ENCODE measurements at regions not wholly inside any gene's neighbourhood (a gene's known extent, or its start where the extent isn't known, plus 50 kb on each side); places are given as distances from the start of the nearest gene placed in this dataset.

DNA sequence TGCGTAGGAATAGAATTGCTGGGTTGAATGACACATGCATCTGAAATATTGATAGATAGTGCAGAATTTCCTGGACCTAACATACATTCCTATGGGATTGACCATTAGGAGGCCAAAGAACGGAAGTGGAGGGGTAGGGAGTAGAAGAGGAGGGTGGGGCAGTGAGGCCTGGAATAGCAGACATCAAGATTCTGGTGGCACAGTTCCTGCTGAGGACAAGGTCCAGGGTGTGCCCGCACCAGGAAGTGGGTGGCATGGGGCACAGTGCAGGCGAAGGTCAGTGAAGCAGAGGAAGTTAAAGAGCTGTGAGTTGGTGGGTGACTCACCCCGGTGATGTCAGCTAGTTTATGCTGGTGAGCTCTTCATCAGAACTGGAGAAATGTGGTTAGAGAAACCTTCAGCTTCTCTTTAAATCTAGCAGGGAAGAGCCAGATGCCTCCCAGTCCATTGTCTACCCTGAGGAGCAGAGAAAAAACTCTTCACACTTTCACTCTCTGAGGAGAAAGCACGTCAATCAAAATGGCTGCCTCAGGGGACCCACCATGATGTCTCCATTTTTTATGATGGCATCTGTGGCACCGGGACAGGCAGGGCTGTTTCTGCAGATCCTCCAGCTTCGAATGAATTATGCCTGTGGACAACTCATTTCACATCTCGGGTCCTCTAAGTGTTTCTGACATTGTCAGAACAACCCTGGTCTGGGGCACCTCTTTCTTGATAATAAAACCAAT is 55.9 kb upstream of the CTLA4 start (continued):
- TF ChIP-seq, protein P1, sequence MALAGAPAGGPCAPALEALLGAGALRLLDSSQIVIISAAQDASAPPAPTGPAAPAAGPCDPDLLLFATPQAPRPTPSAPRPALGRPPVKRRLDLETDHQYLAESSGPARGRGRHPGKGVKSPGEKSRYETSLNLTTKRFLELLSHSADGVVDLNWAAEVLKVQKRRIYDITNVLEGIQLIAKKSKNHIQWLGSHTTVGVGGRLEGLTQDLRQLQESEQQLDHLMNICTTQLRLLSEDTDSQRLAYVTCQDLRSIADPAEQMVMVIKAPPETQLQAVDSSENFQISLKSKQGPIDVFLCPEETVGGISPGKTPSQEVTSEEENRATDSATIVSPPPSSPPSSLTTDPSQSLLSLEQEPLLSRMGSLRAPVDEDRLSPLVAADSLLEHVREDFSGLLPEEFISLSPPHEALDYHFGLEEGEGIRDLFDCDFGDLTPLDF (CRISPR knock-in tag; IDR thresholded peaks at IDR 0.05): no peak
- TF ChIP-seq, protein P2, sequence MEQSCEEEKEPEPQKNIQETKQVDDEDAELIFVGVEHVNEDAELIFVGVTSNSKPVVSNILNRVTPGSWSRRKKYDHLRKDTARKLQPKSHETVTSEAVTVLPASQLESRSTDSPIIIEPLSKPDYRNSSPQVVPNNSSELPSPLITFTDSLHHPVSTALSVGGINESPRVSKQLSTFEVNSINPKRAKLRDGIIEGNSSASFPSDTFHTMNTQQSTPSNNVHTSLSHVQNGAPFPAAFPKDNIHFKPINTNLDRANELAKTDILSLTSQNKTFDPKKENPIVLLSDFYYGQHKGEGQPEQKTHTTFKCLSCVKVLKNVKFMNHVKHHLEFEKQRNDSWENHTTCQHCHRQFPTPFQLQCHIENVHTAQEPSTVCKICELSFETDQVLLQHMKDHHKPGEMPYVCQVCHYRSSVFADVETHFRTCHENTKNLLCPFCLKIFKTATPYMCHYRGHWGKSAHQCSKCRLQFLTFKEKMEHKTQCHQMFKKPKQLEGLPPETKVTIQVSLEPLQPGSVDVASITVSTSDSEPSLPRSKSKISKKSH (CRISPR knock-in tag; IDR thresholded peaks at IDR 0.05; ENCODE audit: borderline replicate concordance): no peak
- TF ChIP-seq FIP1L1 (IDR thresholded peaks at IDR 0.05; ENCODE audit: borderline replicate concordance, insufficient read depth, low read depth, low read length): no peak
- no peak for TF ChIP-seq FOXO1 (CRISPR knock-in tag; IDR thresholded peaks at IDR 0.05)
- TF ChIP-seq JUNB (CRISPR knock-in tag; IDR thresholded peaks at IDR 0.05; ENCODE audit: borderline replicate concordance): peak; percentile 19; the same call in 1 of the 2 replicates
- TF ChIP-seq ZNF83 (CRISPR knock-in tag; IDR thresholded peaks at IDR 0.05; ENCODE audit: borderline replicate concordance): no peak
- peak; percentile 67; the same call in 1 of the 2 replicates for TF ChIP-seq RXRB (CRISPR knock-in tag; IDR thresholded peaks at IDR 0.05; ENCODE audit: borderline replicate concordance)
- TF ChIP-seq, protein P3, sequence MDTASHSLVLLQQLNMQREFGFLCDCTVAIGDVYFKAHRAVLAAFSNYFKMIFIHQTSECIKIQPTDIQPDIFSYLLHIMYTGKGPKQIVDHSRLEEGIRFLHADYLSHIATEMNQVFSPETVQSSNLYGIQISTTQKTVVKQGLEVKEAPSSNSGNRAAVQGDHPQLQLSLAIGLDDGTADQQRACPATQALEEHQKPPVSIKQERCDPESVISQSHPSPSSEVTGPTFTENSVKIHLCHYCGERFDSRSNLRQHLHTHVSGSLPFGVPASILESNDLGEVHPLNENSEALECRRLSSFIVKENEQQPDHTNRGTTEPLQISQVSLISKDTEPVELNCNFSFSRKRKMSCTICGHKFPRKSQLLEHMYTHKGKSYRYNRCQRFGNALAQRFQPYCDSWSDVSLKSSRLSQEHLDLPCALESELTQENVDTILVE (CRISPR knock-in tag; IDR thresholded peaks at IDR 0.05): no peak
- TF ChIP-seq, protein P4, sequence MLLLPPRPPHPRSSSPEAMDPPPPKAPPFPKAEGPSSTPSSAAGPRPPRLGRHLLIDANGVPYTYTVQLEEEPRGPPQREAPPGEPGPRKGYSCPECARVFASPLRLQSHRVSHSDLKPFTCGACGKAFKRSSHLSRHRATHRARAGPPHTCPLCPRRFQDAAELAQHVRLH (CRISPR knock-in tag; IDR thresholded peaks at IDR 0.05; ENCODE audit: borderline replicate concordance, low read depth): 0 out of 2 replicates have a peak, but pooled peaks have one; percentile 22
- TF ChIP-seq SMAD9 (CRISPR knock-in tag; IDR thresholded peaks at IDR 0.05): no peak
- TF ChIP-seq RARA (CRISPR knock-in tag; IDR thresholded peaks at IDR 0.05): peak; percentile 87
- no peak for TF ChIP-seq ZNF224 (CRISPR knock-in tag; IDR thresholded peaks at IDR 0.05)
- no peak for TF ChIP-seq ZNF616 (CRISPR knock-in tag; IDR thresholded peaks at IDR 0.05; ENCODE audit: low read depth)
- no peak for TF ChIP-seq ZNF782 (CRISPR knock-in tag; IDR thresholded peaks at IDR 0.05; ENCODE audit: borderline replicate concordance)
- TF ChIP-seq, protein P5, sequence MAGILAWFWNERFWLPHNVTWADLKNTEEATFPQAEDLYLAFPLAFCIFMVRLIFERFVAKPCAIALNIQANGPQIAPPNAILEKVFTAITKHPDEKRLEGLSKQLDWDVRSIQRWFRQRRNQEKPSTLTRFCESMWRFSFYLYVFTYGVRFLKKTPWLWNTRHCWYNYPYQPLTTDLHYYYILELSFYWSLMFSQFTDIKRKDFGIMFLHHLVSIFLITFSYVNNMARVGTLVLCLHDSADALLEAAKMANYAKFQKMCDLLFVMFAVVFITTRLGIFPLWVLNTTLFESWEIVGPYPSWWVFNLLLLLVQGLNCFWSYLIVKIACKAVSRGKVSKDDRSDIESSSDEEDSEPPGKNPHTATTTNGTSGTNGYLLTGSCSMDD (CRISPR knock-in tag; IDR thresholded peaks at IDR 0.05): no peak
- no peak for TF ChIP-seq ZFX (CRISPR knock-in tag; IDR thresholded peaks at IDR 0.05; ENCODE audit: low read depth)
- TF ChIP-seq, protein P6, sequence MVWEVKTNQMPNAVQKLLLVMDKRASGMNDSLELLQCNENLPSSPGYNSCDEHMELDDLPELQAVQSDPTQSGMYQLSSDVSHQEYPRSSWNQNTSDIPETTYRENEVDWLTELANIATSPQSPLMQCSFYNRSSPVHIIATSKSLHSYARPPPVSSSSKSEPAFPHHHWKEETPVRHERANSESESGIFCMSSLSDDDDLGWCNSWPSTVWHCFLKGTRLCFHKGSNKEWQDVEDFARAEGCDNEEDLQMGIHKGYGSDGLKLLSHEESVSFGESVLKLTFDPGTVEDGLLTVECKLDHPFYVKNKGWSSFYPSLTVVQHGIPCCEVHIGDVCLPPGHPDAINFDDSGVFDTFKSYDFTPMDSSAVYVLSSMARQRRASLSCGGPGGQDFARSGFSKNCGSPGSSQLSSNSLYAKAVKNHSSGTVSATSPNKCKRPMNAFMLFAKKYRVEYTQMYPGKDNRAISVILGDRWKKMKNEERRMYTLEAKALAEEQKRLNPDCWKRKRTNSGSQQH (CRISPR knock-in tag; IDR thresholded peaks at IDR 0.05; ENCODE audit: low read depth): no peak
- TF ChIP-seq, protein P7, sequence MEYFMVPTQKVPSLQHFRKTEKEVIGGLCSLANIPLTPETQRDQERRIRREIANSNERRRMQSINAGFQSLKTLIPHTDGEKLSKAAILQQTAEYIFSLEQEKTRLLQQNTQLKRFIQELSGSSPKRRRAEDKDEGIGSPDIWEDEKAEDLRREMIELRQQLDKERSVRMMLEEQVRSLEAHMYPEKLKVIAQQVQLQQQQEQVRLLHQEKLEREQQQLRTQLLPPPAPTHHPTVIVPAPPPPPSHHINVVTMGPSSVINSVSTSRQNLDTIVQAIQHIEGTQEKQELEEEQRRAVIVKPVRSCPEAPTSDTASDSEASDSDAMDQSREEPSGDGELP (IDR thresholded peaks at IDR 0.05; ENCODE audit: borderline replicate concordance, low read depth): no peak
- no peak for TF ChIP-seq U2AF1 (optimal IDR thresholded peaks at IDR 0.05; ENCODE audit: low read depth, low read length)
- TF ChIP-seq EEA1 (CRISPR knock-in tag; IDR thresholded peaks at IDR 0.05; ENCODE audit: borderline replicate concordance): no peak

Data from HepG2 (cell line).